KOPT-K1 (cell line): ENCODE measurements at regions not wholly inside any gene's neighbourhood (a gene's known extent, or its start where the extent isn't known, plus 50 kb on each side); places are given as distances from the start of the nearest gene placed in this dataset.
"Not testable (repeated sequence)": the region's sequence is repeated elsewhere in the genome, so short reads cannot be mapped to it uniquely, and the experiment has no call there.

Source experiments
- H3K27ac ChIP-seq: fragments of 200-600 bp; sonication (generic); 2 replicates; pipeline ENCODE4 v1.5.1; 2016; ENCODE audit warnings: antibody characterized with exemption, mild to moderate bottlenecking, low read depth, low read length; ENCODE audit not compliant: poor library complexity, severe bottlenecking
- H3K36me3 ChIP-seq: fragments of 200-600 bp; sonication (generic); 2 replicates; pipeline ENCODE4 v1.5.1; 2017; ENCODE audit warnings: antibody characterized with exemption, mild to moderate bottlenecking, low read length, moderate library complexity; ENCODE audit not compliant: insufficient read depth
- H3K9me3 ChIP-seq: fragments of 200-600 bp; sonication (generic); 2 replicates; pipeline ENCODE4 v1.5.1; 2017; ENCODE audit warnings: antibody characterized with exemption, low read length, mild to moderate bottlenecking; ENCODE audit not compliant: insufficient read depth, poor library complexity, severe bottlenecking

DNA sequence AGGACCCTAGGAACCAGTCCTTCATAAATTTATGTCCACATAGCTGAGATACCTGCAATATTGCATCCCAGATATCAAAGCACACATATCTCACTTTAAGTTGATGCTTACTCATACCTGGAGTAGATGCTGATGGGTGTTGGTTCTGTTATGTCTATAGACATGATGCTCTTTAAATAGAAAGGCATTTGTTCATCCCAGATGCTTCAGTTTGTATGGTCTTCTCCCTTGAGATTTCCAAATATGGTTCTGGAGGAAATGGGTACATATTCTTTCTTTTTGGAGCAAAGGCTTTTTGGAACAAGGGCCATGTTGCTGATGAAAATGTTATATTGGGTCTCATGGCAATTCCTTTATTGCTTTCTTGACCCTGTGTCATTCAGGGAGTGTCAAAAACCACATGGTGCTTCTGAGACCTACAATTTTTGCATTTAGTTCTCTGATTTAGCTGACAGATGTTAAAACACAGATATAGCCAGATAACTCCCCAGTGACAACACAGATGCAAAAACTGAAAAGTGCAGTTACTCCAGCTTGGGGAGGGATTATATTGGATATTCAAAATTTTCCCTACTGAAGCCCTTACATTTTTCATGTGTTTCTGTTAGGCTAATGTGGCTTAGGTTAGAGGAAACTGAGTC is 211.4 kb downstream of the KCNRG start:
- no peaks in the 10 kb centered on the region for H3K9me3 ChIP-seq
- H3K27ac ChIP-seq = no peak overlapping the region

DNA sequence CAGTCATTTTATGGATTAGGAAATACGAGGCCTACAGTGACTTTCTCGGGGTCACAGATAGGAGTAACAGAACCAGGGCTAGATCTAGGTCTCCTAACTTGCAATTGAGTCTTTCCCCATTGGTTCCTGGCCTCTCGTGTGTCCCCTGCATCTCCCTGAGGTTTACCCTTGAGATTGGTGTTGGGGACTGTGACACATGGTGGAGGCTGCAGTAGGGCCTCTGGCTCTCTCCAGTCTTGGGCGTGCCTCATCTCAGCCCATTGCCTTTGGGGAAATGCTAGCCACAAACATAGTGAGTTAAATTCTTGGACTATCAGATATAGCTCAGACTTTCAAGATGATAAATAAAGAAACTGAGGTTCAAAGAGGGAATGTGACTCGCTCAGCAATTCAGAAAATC is 212.1 kb downstream of the KCNRG start:
- Histone ChIP-seq H3K9me3 (no peaks in the 10 kb centered on the region), H3K27ac (no peak overlapping the region), H3K36me3 (no peaks in the 10 kb centered on the region)

More for the DNA sequence above, 211.4 kb downstream of the KCNRG start:
- no peaks in the 10 kb centered on the region for H3K36me3 ChIP-seq

DNA sequence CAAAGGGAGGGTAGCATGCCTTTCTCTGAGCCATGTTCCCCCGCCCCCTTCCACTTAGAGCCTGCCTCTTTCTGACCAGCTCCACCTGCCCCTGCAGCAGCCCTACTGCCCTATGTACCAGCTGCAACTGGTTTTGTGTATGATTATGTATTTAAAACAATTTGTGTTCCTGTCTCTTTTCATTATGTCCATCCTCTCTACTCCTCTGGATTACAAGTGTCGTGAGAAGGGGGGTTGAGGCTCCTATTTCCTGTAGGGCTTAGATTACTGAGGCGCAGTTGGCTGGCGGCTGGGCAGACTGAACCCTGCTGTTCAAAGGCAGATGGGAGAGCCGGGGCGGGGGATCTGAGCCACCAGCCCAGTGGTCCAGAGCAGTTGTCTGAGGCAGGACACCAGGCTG is 213.3 kb downstream of the KCNRG start:
- Histone ChIP-seq H3K36me3 (no peaks in the 10 kb centered on the region), H3K9me3 (peaks cover 2% of the 10 kb centered on the region), H3K27ac (no peak overlapping the region)

DNA sequence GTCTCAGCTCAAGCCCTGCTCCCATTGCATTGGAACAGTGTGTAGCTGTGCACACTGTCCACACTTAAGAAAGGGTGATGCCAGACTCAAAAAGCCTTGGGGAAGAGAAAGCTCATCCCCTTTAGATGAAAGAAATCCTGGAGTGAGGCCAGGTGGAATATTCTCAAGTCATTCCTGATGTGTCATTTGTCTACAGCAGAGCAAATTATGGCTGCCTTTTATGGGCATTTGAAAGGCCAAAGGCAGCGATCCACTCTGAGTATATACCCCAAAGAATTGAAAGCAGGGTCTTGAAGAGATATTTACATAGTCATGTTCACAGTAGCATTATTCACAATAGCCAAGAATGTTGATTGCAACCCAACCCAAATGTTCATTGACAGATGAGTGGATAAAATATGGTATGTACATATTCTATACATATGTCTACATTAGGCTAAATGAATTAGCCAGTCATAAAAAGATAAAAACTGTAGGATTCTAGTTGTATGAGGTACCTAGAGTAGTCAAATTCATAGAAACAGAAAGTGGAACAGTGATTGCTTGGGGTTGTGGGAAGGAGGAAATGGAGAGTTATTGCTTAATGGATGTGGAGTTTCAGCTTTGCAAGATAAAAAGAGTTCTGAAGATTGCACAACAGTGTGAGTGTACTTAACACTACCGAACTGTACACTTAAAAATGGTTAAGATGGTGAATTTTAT is 214.9 kb downstream of the KCNRG start:
- H3K36me3 ChIP-seq = no peaks in the 10 kb centered on the region
- peaks cover 8% of the 10 kb centered on the region for H3K9me3 ChIP-seq
- peak overlapping the region; percentile 11 for H3K27ac ChIP-seq

DNA sequence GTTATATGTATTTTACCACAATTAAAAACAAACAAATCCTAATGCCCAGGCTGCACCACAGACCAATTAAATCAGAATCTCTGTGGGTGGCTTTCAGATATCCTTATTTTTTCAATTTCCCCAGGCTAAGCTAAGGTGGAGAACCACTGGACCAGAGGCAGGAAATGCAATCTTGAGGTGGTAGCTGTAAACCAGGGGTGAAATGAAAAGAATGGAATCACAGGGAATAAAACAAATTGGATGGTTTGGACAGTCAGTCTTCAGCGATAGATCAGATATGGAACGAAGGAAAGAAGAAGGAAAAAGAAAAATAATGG is 215.4 kb downstream of the KCNRG start:
- Histone ChIP-seq H3K9me3 (peaks cover 8% of the 10 kb centered on the region), H3K36me3 (no peaks in the 10 kb centered on the region), H3K27ac (peak overlapping the region; percentile 11)

DNA sequence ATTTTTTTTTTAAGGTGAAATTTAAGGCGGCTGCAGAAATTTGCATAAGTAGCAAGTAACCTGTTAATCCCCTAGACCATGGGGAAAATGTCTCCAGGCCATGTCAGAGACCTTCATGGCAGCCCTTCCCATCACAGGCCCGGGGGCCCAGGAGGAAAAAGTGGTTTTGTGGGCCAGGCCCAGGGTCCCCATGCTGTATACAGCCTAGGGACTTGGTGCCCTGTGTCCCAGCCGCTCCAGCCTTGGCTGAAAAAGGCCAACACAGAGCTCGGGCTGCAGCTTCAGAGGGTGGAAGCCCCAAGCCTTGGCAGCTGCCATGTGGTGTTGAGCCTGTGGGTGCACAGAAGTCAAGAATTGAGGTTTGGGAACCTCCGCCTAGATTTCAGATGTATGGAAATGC is 218.3 kb downstream of the KCNRG start:
- not testable (repeated sequence) for H3K36me3 ChIP-seq, H3K27ac ChIP-seq, H3K9me3 ChIP-seq

DNA sequence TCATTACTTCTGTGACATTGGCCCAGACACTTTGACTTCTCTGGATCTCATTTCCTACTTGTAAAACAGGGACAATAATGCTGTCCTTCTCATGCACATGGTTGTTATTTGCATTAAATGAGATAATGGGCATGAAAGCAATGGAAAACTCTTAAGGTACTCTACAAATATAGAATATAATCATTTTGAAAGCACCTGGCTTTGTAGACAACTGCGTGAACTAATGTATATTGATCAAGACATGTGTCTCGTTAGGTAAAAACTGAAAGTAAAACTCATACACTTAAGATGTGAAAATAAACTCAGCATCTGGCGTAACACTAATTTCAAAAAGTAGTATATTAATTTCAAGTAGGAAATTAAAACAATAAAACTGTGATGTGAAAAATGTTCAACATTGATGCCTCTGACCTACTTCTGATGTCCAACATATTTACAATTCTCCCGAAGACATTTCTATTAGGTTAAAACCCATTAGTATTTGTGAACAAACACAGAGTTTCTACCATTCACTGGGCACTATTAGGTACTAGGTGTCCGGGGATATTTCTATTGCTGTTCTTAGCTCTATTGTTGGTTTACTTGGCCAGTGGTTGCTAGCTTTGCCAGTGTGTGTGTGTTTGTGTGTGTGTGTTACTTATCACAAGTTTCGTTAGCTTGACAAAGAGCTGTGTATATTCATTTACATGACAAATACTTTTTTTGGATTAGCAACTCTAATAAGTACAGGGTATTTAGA is 220.5 kb downstream of the KCNRG start:
- H3K27ac ChIP-seq = peak overlapping the region; percentile 74
- peaks cover 8% of the 10 kb centered on the region for H3K9me3 ChIP-seq
- no peaks in the 10 kb centered on the region for H3K36me3 ChIP-seq

DNA sequence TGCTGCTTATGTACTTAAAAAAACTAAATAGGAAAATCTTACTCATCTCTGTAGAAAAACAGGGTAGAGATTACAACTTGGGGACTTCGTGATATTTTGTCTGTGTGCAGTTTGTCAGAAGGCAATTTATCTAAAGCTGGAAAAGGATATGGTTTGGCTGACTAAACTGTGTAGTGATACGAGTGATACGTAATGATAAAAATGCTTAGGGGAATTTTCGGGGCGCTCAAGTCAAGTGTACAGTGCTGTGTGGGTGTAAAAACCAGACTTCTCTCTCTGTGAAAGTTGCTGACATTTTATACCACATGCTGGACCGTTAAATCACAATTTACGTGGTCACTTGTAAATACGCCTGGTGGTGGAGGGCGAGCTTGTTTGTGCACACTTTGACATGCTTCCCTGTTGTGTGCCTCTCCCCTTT is 221.7 kb downstream of the KCNRG start:
- Histone ChIP-seq H3K27ac (peak overlapping the region; percentile 10), H3K9me3 (peaks cover 8% of the 10 kb centered on the region), H3K36me3 (no peaks in the 10 kb centered on the region)

DNA sequence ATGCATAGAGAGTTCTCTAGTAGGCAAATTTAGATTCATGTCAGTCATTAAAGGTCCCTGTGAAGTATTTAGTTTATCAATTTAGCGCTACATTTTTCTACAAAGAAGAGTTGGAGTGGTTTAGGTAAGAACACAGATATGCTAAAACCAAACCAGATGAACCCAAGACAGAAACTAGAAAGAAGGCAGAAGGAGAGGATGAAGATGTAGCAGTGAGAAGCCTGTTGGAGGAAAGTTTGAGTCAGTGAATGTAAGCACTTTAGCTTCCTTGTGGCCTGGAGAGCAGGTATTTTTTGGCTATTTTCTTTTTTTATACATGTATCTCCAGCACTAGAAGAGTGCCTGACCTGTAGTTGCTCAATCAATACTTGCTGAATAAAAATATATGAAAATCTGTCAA is 223.7 kb downstream of the KCNRG start:
- H3K27ac ChIP-seq = no peak overlapping the region
- H3K9me3 ChIP-seq = peaks cover 2% of the 10 kb centered on the region
- no peaks in the 10 kb centered on the region for H3K36me3 ChIP-seq

DNA sequence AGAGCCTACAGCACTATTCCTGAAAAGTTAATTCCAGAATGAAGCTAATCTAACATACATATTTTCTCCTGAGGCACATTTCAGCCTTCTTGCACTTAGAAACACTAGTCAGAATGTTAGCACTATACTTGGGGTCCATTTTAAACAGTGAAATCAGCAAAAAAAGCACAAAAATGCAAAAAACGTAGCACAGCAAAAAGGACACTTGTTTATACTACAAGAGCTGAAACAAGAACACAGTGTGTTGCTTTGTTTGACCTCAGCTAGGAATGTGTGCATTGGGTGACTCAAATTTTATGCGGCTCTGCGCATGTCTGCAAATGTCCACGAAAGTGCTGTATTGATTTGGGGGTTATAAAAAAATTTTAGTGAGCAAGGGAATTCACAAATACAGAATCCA is 226.2 kb downstream of the KCNRG start:
- Histone ChIP-seq H3K36me3 (no peaks in the 10 kb centered on the region), H3K9me3 (no peaks in the 10 kb centered on the region), H3K27ac (no peak overlapping the region)

DNA sequence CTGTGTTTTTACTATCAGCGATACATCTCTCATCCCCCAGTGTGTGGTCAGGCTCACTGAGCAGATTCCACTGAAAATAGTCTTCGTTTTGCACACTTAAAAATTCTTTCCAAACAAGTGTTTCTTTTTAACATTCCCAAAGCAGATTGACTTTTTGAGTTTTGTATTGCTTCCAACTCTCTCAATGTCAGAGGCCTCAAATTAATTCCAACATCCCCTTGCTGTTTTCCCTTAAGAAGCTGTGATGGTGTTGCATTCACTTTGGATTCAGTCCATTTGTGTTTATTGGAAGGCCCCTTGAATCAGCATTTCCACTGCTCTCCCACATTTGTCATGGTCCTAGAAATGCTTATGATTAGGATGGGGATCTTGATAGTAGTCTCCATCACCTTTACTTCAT is 228.7 kb downstream of the KCNRG start:
- no peaks in the 10 kb centered on the region for H3K36me3 ChIP-seq
- H3K27ac ChIP-seq = no peak overlapping the region
- no peaks in the 10 kb centered on the region for H3K9me3 ChIP-seq

DNA sequence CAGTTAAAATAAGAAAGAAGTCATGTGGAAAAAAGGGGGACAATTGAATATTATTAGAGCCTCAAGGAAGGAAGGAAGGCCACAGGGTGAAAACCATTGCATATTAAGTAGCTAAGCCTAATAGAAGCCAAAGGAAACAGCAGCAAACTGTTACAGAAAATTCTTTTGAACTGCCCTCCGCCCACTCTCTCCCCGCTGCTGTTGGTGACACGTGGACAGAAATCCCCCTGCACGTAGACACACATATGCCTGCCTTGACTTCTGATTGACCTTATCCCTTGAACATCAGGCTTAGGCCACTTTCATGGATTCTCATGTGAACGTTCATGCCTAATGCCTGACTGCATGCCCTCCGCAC is 229.1 kb downstream of the KCNRG start:
- Histone ChIP-seq H3K27ac (no peak overlapping the region), H3K9me3 (no peaks in the 10 kb centered on the region), H3K36me3 (no peaks in the 10 kb centered on the region)

DNA sequence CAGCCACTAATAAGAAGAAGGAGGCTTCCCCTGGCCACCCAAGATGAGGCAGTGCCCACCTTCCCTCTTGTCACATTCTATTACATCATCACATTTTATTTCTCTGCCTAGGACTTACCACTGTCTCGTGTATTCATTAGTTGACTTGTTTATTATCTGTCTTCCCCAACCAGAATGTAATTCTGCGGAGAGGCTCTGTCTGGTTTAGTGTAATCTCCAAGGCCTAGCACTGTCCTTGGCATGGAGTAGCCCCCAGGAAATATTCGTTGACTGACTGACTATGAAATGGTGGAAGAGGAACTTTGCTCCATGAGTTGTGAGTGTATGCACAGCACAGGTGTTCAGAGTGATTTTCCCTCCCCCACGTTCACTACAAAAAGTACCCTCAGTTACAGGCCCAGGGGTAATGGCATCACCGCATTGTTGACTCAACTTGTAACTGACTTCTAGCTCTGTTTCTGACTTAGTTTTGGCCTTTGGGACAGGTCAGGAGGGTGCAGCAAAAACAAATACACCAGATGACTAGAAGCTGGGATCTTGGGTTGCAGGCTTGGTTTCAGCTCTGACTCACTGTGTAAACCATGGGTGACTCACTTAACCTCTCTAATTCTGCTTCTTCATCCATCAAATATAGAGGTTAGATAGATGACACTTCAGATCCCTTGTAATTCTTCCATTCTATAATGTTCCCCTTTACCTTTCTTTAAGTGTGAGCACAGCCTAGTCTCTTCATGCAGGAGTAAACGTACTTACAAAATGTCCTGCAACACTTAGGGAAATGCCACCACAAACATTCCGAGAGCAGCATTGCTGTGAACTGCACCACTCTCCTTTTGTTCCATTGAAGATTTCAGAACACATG is 229.7 kb downstream of the KCNRG start:
- no peaks in the 10 kb centered on the region for H3K9me3 ChIP-seq
- H3K27ac ChIP-seq = no peak overlapping the region
- no peaks in the 10 kb centered on the region for H3K36me3 ChIP-seq

DNA sequence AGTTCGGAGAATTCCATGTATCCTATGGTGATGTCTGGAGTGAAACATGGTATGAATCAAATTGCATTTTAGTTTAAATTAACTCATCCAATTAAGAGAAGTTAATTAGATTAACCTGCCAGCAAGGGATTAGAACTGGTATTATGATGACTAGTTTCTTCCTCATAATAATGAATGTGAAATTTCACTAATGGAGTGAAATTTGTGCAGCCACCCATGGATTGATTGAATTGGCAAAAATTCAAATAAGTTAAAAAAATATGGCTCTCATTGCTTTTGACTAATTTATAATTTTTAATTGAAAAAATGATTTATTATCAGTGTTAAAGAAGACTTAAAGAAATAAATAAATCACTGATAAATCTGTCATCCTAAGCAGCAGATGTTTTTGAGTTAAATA is 232.0 kb downstream of the KCNRG start:
- no peaks in the 10 kb centered on the region for H3K36me3 ChIP-seq
- H3K9me3 ChIP-seq = no peaks in the 10 kb centered on the region
- H3K27ac ChIP-seq = no peak overlapping the region

DNA sequence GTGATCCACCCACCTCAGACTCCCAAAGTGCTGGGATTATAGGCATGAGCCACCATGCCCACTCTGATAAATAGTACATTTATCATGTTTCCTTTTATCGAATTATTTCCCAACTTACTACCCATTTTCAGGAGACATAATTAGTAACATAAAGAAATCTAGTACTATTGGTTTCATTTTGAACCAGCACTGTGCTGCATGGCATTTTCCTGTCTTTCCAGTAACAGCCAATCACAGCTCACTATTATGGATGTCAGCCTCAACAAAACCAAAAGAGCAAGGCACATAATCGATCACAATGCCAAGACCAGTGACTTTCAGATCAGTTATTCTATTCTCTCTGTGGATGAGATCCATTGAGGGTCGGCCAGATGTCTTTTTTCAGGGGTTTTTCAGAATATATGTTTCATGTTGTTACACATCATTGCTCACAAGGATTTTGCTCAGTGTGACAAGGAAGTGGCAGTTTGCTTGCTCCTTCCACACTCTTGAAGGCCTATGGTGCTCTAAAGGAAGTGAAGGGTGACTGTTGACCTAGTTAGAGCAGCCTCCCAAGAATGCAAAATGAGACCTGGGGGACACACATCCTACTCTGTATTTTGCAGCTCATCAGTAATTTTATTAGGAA is 233.4 kb downstream of the KCNRG start:
- no peaks in the 10 kb centered on the region for H3K9me3 ChIP-seq
- H3K27ac ChIP-seq = peak overlapping the region; percentile 58
- no peaks in the 10 kb centered on the region for H3K36me3 ChIP-seq
